ENCODE measurements at regions not wholly inside any gene's neighbourhood (a gene's known extent, or its start where the extent isn't known, plus 50 kb on each side); places are given as distances from the start of the nearest gene placed in this dataset.
A peak's percentile ranks its signal among the peaks of the same experiment; 100 is the strongest.

GRCh38 chr9:79862921-79863890 lies 291.4 kb downstream of the TLE4 start:
- Histone ChIP-seq H3K18ac (ENCODE audit: insufficient read length, low read depth, low read length) (no peak overlapping the region), H3K23ac (ENCODE audit: insufficient read length, low read depth, low read length) (no peak overlapping the region), H3K9me3 (ENCODE audit: control insufficient read depth, low read depth, low read length) (no peaks in the 10 kb centered on the region), H2AFZ (ENCODE audit: low read length) (no peak overlapping the region), H4K5ac (ENCODE audit: insufficient read length, low read depth, low read length) (no peak overlapping the region), H2AK5ac (ENCODE audit: insufficient read length, low read length) (no peak overlapping the region), H4K20me1 (ENCODE audit: control insufficient read depth, insufficient read depth, insufficient read length) (no peaks in the 10 kb centered on the region), H2BK5ac (ENCODE audit: insufficient read length, low read length) (no peak overlapping the region), H2BK120ac (ENCODE audit: low read depth, low read length, poor library complexity, severe bottlenecking) (no peak overlapping the region), H3T11ph (ENCODE audit: low read length) (no peak overlapping the region), H3K4me2 (ENCODE audit: insufficient read depth, insufficient read length, low read length) (no peak overlapping the region), H3K4me1 (ENCODE audit: insufficient read depth, low read length) (no peaks in the 10 kb centered on the region), H3K9ac (ENCODE audit: extremely low read depth, insufficient read length, low read length) (no peak overlapping the region), H4K8ac (replicated peaks; ENCODE audit: insufficient read length, low read depth, low read length) (no peak overlapping the region), H3K79me2 (ENCODE audit: insufficient read depth, low read length) (no peaks in the 10 kb centered on the region), H3K27ac (ENCODE audit: insufficient read length, low read depth, low read length) (no peak overlapping the region), H3K27me3 (ENCODE audit: insufficient read depth, low read length) (no peaks in the 10 kb centered on the region), H3K56ac (ENCODE audit: insufficient read length, low read depth, low read length) (no peak overlapping the region), H3K14ac (ENCODE audit: insufficient read depth, low read length) (no peak overlapping the region), H3K4ac (ENCODE audit: low read depth, low read length) (no peak overlapping the region), H2BK20ac (ENCODE audit: low read depth, low read length, poor library complexity, severe bottlenecking) (no peak overlapping the region), H3K79me1 (ENCODE audit: insufficient read depth, low read depth, low read length, poor library complexity, severe bottlenecking) (no peaks in the 10 kb centered on the region), H3K23me2 (ENCODE audit: insufficient read length, low read depth, low read length, poor library complexity, severe bottlenecking) (no peaks in the 10 kb centered on the region), H2BK12ac (ENCODE audit: insufficient read length, low read depth, low read length) (no peak overlapping the region), H4K91ac (ENCODE audit: insufficient read length, low read depth, low read length) (no peak overlapping the region), H2BK15ac (ENCODE audit: low read depth, low read length) (no peak overlapping the region)
- Mint-ChIP-seq H3K27ac (peak overlapping the region in 1 of 3 experiments; percentile 87; a peak in 1 of 7 replicates), H3K27me3 (ENCODE audit: low read depth) (peaks cover 1% of the 10 kb centered on the region; the same call in 1 of the 2 replicates), H3K36me3 (ENCODE audit: insufficient read depth in 1 of 3, low read depth in 3 of 3) (peaks cover 6 to 19% (median 10%) of the 10 kb centered on the region in 3 experiments; a peak in 5 of 7 replicates), H3K4me3 (no peak overlapping the region), H3K9me3 (peaks cover 13 to 22% of the 10 kb centered on the region in 2 experiments), H3K4me1 (no peaks in the 10 kb centered on the region)
- no CpG with 5 or more reads among the region's 32 CpGs for WGBS (ENCODE audit: extremely low coverage, insufficient read length, low lambda C conversion rate)
- TF ChIP-seq, protein P1, sequence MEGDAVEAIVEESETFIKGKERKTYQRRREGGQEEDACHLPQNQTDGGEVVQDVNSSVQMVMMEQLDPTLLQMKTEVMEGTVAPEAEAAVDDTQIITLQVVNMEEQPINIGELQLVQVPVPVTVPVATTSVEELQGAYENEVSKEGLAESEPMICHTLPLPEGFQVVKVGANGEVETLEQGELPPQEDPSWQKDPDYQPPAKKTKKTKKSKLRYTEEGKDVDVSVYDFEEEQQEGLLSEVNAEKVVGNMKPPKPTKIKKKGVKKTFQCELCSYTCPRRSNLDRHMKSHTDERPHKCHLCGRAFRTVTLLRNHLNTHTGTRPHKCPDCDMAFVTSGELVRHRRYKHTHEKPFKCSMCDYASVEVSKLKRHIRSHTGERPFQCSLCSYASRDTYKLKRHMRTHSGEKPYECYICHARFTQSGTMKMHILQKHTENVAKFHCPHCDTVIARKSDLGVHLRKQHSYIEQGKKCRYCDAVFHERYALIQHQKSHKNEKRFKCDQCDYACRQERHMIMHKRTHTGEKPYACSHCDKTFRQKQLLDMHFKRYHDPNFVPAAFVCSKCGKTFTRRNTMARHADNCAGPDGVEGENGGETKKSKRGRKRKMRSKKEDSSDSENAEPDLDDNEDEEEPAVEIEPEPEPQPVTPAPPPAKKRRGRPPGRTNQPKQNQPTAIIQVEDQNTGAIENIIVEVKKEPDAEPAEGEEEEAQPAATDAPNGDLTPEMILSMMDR (conservative IDR thresholded peaks at IDR 0.05): no peak
- no peak for DNase-seq

All from H9 (cell line).